ENCODE measurements at regions not wholly inside any gene's neighbourhood (a gene's known extent, or its start where the extent isn't known, plus 50 kb on each side); places are given as distances from the start of the nearest gene placed in this dataset.

DNA sequence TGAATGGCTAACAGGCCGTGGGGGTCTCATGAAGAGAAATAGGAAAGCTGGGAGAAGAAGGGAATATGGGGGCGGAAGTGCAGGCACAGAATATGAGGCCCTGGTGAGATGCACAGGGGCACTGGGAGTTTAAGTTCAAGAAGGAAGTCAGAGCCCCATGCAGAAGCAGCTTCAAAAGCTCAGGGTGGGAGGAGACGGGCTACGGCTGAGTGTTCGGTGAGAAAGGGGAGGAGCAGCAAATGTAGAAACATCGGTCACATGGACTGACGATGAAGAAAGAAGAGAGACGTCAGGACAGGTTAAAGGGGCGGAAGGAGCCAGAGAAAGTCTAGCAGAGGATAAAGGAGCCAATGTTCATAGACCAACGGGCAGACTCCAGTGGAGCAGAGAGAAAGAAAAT lies 204.5 kb upstream of the ZFHX3 start:
- H3K4me3 Mint-ChIP-seq, result no peak overlapping the region

DNA sequence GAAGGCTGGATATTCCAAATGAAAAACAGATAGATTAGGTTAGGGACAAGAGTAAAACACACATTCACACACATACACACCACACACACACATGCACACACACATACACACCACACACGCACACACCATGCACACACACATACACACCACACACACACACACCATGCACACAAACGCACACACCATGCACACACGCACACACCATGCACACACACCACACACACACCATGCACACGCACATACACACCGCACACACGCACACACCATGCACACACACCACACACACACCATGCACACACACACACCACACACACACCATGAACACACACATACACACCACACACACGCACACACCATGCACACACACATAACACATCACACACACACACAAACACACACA lies 203.7 kb upstream of the ZFHX3 start:
- H3K27me3 Mint-ChIP-seq, result no peaks in the 10 kb centered on the region
- H3K27ac Mint-ChIP-seq, result no peak overlapping the region
- H3K36me3 Mint-ChIP-seq, result no peaks in the 10 kb centered on the region
- H3K4me1 Mint-ChIP-seq, result no peaks in the 10 kb centered on the region
- H3K4me3 Mint-ChIP-seq, result no peak overlapping the region
- ATAC-seq (no peak), DNase-seq (no peak)
- peaks cover 0 to 6% (median 0%) of the 10 kb centered on the region in 9 donors for H3K9me3 Mint-ChIP-seq
- POLR2A ChIA-PET, result no interaction called here

More for the DNA sequence above, 204.5 kb upstream of the ZFHX3 start:
- no peaks in the 10 kb centered on the region for H3K27me3 Mint-ChIP-seq
- H3K27ac Mint-ChIP-seq, result no peak overlapping the region
- POLR2A ChIA-PET, result no interaction called here
- ATAC-seq (no peak), DNase-seq (no peak)
- no peaks in the 10 kb centered on the region for H3K36me3 Mint-ChIP-seq
- no peaks in the 10 kb centered on the region for H3K4me1 Mint-ChIP-seq
- peaks cover 0 to 6% (median 0%) of the 10 kb centered on the region in 9 donors for H3K9me3 Mint-ChIP-seq

DNA sequence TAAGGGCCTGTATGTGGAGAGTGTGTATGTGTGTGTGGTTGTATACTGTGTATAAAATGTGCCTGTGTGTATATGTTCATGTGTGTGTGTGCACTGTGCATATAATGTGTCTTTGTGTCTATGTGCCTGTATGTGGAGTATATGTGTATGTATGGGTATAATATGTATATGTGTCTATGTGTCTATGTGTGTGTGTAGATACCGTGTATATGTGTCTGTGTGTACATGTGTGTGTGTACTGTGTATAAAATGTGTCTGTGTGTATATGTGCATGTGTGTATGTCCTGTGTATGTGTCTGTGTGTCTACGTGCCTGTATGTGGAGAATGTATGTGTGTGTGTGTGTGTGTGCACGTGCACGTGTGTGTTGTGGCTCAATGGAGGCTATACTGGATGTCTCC lies 200.4 kb upstream of the ZFHX3 start:
- no peak for ATAC-seq
- H3K4me3 Mint-ChIP-seq, result no peak overlapping the region
- peaks cover 0 to 3% (median 0%) of the 10 kb centered on the region in 9 donors for H3K9me3 Mint-ChIP-seq
- no peaks in the 10 kb centered on the region for H3K36me3 Mint-ChIP-seq
- H3K27ac Mint-ChIP-seq, result no peak overlapping the region
- no peaks in the 10 kb centered on the region for H3K4me1 Mint-ChIP-seq
- H3K27me3 Mint-ChIP-seq, result no peaks in the 10 kb centered on the region
- POLR2A ChIA-PET, result no interaction called here
- DNase-seq, result no peak

DNA sequence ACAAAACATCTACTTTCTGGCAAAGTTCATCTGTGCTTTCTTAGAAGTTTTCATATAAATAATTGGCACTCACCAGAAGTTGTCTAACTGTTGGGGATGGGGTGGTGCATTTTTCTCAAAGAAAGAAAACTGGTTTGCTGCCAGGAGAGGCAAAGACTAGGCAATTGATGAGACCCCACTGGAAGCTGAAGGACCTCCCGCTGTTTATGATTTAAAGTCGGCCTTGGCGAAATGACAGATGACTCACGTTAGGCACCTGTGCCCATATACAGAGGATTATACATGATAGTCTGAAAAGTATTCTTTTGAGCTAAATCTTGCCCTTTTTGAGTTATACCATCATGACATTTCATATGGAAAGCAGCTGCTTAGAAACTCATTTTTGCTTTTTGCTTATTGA lies 193.0 kb upstream of the ZFHX3 start:
- Mint-ChIP-seq H3K36me3 (no peaks in the 10 kb centered on the region), H3K27me3 (peaks cover 0 to 14% (median 0%) of the 10 kb centered on the region in 5 donors), H3K4me3 (no peak overlapping the region), H3K27ac (no peak overlapping the region), H3K4me1 (no peaks in the 10 kb centered on the region), H3K9me3 (peaks cover 0 to 2% (median 0%) of the 10 kb centered on the region in 9 donors)
- ATAC-seq (no peak), DNase-seq (no peak)
- POLR2A ChIA-PET, result no interaction called here

DNA sequence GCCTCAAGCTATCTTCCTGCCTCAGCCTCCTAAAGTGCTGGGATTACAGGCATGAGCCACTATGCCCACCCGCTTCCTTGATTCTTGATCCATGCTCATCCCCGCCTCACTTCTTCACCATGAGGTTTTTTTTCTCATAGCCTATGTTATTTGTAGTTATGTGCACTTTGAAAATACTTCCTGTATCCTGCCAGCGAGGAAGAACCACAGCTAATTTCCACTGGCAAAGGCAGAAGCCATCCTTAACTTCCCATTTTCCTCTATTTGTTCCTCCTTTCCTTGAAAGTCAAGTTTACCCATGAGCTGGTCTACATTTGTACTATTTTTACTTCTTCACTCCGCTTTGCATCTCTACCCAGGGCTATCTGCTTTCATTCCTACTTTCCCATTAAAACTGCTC lies 189.7 kb upstream of the ZFHX3 start:
- Mint-ChIP-seq H3K27ac (no peak overlapping the region), H3K9me3 (peaks cover 0 to 2% (median 0%) of the 10 kb centered on the region in 9 donors), H3K4me1 (no peaks in the 10 kb centered on the region), H3K36me3 (no peaks in the 10 kb centered on the region), H3K4me3 (no peak overlapping the region), H3K27me3 (peaks cover 0 to 14% (median 0%) of the 10 kb centered on the region in 5 donors)
- DNase-seq, result no peak
- ATAC-seq, result no peak
- POLR2A ChIA-PET, result no interaction called here

DNA sequence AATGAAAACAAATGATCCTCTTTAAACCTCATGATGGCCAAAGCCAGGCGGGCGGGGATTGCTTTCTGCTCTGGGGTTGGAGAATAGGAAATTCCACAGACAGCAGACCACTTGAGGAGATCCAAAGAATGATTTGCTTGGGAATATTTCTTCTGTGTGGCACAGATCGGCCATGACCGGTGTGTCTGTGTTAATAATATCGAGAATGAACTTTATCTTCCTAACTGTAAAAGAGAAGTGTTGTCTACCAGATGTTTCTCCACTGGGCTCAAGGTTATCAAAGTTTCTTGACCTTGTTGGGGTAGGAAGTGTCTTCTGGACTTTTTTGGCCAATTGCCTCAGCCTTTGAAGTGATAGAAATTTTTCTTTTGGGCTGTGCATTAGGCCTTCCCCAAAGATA lies 186.6 kb upstream of the ZFHX3 start:
- Mint-ChIP-seq H3K9me3 (peaks cover 0 to 2% (median 0%) of the 10 kb centered on the region in 9 donors), H3K4me1 (no peaks in the 10 kb centered on the region), H3K27ac (peak overlapping the region in 1 of 10 donors; percentile 4), H3K27me3 (peaks cover 0 to 14% (median 0%) of the 10 kb centered on the region in 5 donors), H3K4me3 (no peak overlapping the region), H3K36me3 (no peaks in the 10 kb centered on the region)
- POLR2A ChIA-PET, result interaction anchor here (0.6 kb wide), 1 partner anchor 164 kb away, joined by 4 read pairs; no protein-coding TSS in a partner anchor
- ATAC-seq (no peak), DNase-seq (no peak)

DNA sequence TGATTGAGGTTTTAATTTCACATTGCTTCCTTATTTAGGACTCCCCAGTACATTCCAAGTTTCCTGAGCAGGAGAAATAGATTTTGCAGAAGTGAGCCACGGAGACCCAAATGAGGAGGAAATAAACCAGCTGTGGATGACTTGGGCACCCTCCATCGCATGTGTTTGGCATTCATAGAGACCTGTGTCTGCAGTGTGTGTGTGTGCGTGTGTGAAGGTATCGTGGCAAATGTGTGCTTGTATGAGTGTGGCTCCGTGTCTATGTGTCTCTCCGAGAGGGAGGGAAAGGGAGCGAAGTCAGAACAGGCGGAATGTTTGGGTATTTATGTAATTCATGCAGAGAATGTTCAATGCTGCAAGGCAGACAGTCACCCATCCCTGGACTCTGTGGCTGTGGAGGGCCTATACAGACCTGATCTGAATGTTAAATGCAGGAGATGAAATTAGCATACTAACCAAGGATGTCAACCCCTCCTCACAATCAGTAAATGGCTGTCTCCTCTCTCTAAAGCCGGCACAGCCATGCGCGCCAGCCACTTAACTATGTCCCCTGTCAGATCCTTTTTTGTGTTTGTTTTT lies 186.0 kb upstream of the ZFHX3 start:
- POLR2A ChIA-PET, result interaction anchor here (0.6 kb wide), 1 partner anchor 165 kb away, joined by 4 read pairs; no protein-coding TSS in a partner anchor
- Mint-ChIP-seq H3K27me3 (peaks cover 0 to 14% (median 0%) of the 10 kb centered on the region in 5 donors), H3K4me1 (no peaks in the 10 kb centered on the region), H3K4me3 (no peak overlapping the region), H3K36me3 (no peaks in the 10 kb centered on the region), H3K27ac (peak overlapping the region in 1 of 10 donors; percentile 4), H3K9me3 (peaks cover 0 to 2% (median 0%) of the 10 kb centered on the region in 9 donors)
- ATAC-seq (no peak), DNase-seq (no peak)

DNA sequence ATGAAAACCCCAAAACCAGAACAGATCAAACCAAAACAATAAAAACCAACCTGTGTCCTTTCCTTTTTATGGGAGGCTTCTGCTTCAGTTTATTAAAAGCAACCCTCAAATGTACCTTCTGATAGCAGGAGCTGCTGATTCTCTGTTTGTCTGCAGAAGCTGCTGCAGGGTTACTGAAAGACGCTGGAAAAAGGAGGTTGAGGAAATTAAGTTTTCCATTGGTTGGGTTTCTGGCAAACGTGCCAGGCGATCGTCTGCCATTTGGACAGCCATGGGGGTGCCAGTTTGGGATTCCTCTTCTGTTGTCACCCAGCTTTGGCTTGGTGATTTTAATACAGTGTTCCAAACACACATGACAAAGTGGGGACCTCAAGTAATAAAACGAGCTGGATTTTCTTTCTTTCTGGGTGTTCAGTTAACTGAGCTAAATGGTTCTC lies 185.4 kb upstream of the ZFHX3 start:
- Mint-ChIP-seq H3K36me3 (no peaks in the 10 kb centered on the region), H3K27me3 (peaks cover 0 to 8% (median 0%) of the 10 kb centered on the region in 5 donors), H3K4me1 (no peaks in the 10 kb centered on the region), H3K4me3 (no peak overlapping the region), H3K9me3 (peaks cover 0 to 2% (median 0%) of the 10 kb centered on the region in 9 donors), H3K27ac (no peak overlapping the region)
- ATAC-seq (no peak), DNase-seq (no peak)
- POLR2A ChIA-PET, result no interaction called here

DNA sequence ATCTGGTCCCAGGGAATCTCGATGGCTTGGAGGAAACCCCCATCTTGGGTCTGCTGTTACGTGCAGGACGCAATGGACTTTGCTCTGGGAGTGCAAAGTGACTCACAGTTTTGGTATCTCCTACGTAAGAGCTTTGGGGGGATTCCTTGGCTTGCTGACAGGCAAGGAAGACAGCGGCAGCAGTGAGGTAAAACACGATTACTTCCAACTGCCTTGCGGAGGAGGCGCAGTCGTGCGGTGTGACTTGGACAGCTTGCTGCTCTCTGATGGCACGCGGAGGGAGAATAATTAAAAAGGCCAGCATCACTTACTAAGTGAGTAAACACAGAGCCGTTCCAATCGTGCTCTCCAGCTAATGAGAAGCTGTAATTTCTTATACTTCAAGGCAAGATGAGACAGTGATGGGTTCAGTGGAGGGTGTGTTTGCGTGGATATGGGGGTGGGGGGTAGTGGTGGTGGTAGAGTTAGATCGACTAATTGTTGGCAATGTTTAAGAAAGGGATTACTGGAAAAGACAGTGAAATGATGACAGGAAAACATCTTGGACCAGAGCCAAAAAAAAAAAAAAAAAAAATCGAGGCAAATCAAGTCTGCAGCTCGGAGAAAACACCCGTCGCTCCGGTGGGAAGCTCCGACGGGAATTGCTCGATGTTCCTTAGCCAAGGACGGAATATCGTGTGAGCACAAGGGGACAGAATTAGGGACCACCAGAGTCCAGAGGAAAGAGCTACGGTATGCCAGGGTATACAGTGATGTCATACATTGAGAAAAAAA lies 184.8 kb upstream of the ZFHX3 start:
- DNase-seq (no peak), ATAC-seq (no peak)
- H3K27me3 Mint-ChIP-seq, result peaks cover 0 to 2% (median 0%) of the 10 kb centered on the region in 5 donors
- no peaks in the 10 kb centered on the region for H3K36me3 Mint-ChIP-seq
- POLR2A ChIA-PET, result no interaction called here
- H3K4me1 Mint-ChIP-seq, result no peaks in the 10 kb centered on the region
- no peak overlapping the region for H3K27ac Mint-ChIP-seq
- H3K4me3 Mint-ChIP-seq, result no peak overlapping the region
- peaks cover 0 to 2% (median 0%) of the 10 kb centered on the region in 9 donors for H3K9me3 Mint-ChIP-seq

DNA sequence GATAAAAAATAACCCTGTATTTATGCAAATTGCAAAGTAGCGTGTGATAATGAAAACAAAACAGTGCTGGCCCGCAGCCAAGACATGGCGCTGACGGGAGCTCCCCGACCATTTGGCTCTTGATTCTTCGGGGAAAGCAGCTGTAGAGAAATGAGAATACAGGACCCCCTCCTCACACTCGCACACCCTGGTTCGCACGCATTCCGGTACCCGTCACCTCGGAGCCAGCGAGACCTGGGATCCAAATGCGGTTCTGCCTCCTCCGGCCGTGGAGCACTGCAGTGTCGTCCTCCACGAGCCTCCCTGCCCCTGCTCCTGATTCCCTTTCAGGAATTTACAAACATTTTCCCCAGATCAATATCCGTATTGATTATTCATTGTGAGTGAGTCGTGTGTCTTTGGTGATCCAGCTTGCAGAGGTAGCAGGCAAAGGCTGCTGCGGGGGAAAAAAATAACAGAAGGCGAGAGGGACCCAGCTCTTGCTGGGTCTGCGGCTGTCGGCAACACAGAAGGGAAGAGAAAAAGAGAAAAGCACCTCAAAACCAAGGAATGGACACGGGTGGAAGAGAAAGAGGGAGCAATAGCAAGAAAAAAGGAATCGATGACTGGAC lies 184.1 kb upstream of the ZFHX3 start:
- H3K27me3 Mint-ChIP-seq, result no peaks in the 10 kb centered on the region
- H3K27ac Mint-ChIP-seq, result no peak overlapping the region
- H3K9me3 Mint-ChIP-seq, result peaks cover 0 to 2% (median 0%) of the 10 kb centered on the region in 9 donors
- no peaks in the 10 kb centered on the region for H3K4me1 Mint-ChIP-seq
- no peaks in the 10 kb centered on the region for H3K36me3 Mint-ChIP-seq
- DNase-seq (no peak), ATAC-seq (no peak)
- no peak overlapping the region for H3K4me3 Mint-ChIP-seq
- POLR2A ChIA-PET, result no interaction called here

DNA sequence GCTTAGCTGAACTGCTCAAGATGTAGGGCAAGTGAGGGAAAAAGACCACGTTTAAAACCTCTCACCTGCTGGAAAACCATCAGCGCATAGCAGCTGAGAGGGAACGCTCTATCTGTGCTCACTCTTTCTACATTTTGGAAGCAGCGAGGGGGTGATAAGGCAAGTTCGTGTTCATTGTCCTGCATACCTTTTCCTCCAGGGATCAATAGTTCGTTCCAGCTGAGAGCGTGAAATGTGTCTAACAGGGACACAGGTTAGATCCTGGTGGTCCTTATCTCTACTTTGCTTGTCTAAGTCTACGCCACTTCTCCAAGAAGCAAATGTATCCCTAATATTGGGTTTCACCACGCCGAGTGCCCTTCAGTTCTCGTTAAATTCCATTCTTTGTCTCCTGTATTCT lies 183.5 kb upstream of the ZFHX3 start:
- no peaks in the 10 kb centered on the region for H3K4me1 Mint-ChIP-seq
- H3K27ac Mint-ChIP-seq, result no peak overlapping the region
- H3K9me3 Mint-ChIP-seq, result peaks cover 0 to 2% (median 0%) of the 10 kb centered on the region in 9 donors
- ATAC-seq (no peak), DNase-seq (no peak)
- H3K4me3 Mint-ChIP-seq, result no peak overlapping the region
- no peaks in the 10 kb centered on the region for H3K36me3 Mint-ChIP-seq
- H3K27me3 Mint-ChIP-seq, result no peaks in the 10 kb centered on the region
- POLR2A ChIA-PET, result no interaction called here

DNA sequence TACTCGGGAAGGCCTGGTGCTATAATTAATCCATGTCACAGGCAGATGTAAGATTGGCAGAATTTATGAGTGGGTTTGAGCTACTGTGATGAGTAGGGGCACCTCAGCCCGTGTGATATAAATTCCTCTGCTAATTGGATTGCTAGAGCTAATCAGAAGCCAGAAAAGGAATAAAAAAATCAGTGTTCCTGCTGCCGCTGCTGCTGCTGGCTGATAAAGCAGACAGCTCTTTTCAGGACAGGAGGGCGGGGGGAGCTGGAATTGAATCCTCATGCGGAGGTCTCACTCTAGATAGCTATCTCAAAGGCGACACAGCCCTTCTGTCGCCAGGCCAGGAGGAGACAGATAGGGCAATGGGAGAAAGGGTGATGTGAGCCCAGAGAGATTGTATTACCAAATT lies 182.7 kb upstream of the ZFHX3 start:
- no peak overlapping the region for H3K4me3 Mint-ChIP-seq
- peaks cover 0 to 2% (median 0%) of the 10 kb centered on the region in 9 donors for H3K9me3 Mint-ChIP-seq
- DNase-seq (no peak), ATAC-seq (no peak)
- no peaks in the 10 kb centered on the region for H3K27me3 Mint-ChIP-seq
- H3K27ac Mint-ChIP-seq, result no peak overlapping the region
- H3K4me1 Mint-ChIP-seq, result no peaks in the 10 kb centered on the region
- POLR2A ChIA-PET, result no interaction called here
- H3K36me3 Mint-ChIP-seq, result no peaks in the 10 kb centered on the region

DNA sequence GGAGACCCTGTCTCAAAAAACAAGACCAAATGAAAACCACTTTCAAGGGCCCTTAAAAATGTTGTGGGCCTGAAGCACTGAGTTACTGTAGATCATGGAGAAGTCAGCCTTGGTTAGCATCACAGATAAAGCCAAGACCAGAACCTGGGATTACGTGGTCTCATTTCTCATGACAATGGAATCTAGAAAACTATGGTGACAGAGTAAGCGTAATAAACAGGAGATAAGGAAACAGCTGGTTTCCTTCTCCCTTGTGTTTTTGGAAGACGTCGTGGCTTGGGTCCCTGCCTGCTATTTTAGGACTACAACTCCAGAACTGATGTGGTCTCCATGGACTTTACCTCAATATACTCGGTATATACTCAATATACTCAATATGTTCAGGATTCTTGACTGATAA lies 180.7 kb upstream of the ZFHX3 start:
- DNase-seq (no peak), ATAC-seq (no peak)
- H3K4me3 Mint-ChIP-seq, result no peak overlapping the region
- no peaks in the 10 kb centered on the region for H3K4me1 Mint-ChIP-seq
- no peak overlapping the region for H3K27ac Mint-ChIP-seq
- H3K9me3 Mint-ChIP-seq, result peaks cover 0 to 2% (median 0%) of the 10 kb centered on the region in 9 donors
- no peaks in the 10 kb centered on the region for H3K36me3 Mint-ChIP-seq
- no peaks in the 10 kb centered on the region for H3K27me3 Mint-ChIP-seq
- POLR2A ChIA-PET, result no interaction called here

Data from naive thymus-derived CD8-positive, alpha-beta T cell (primary cell).